OCI-LY7 (cell line): ENCODE measurements at regions not wholly inside any gene's neighbourhood (a gene's known extent, or its start where the extent isn't known, plus 50 kb on each side); places are given as distances from the start of the nearest gene placed in this dataset.

Source experiments
- BruUV-seq: library from RNA; stranded (reverse); fragments of 400-500 nt; replicated peaks from 2 replicates; lab custom pipeline; 2021; lab: Mats Ljungman, UMichigan
- CTCF ChIA-PET: fragments of 300-600 bp; sonication (Branson Sonifier 250); formaldehyde crosslinking; loops from one replicate; lab custom pipeline; 2022; ENCODE audit warnings: antibody characterized with exemption; ENCODE audit not compliant: unreplicated experiment; lab: Charles Lee
- POLR2A ChIA-PET: fragments of 300-600 bp; sonication (Branson Sonifier 250); formaldehyde crosslinking; loops from one replicate; lab custom pipeline; 2022; ENCODE audit warnings: antibody characterized with exemption; lab: Charles Lee
- DNase-seq: peaks from one replicate; pipeline ENCODE4 v3.0.0-alpha.2; 2015; ENCODE audit warnings: low spot score
- H2AFZ ChIP-seq: fragments of 200-600 bp; sonication (generic), shearing (Covaris generic); 2 replicates; pipeline ENCODE4 v1.6.1; 2014; ENCODE audit warnings: mild to moderate bottlenecking, antibody characterized with exemption, low read length, moderate library complexity
- H3K27ac ChIP-seq: fragments of 200-600 bp; sonication (generic); 2 replicates; pipeline ENCODE4 v1.5.1; 2014; ENCODE audit warnings: mixed run types, low read depth, mild to moderate bottlenecking, moderate library complexity, low read length, inconsistent platforms; ENCODE audit not compliant: poor library complexity, severe bottlenecking
- H3K36me3 ChIP-seq: fragments of 200-600 bp; sonication (generic); 2 replicates; pipeline ENCODE4 v1.6.1; 2014; ENCODE audit warnings: mild to moderate bottlenecking, antibody characterized with exemption, low read length, moderate library complexity, mixed read lengths; ENCODE audit not compliant: insufficient read depth
- H3K4me1 ChIP-seq: fragments of 200-600 bp; sonication (generic); 2 replicates; pipeline ENCODE4 v1.5.1; 2014; ENCODE audit warnings: mild to moderate bottlenecking, low read length; ENCODE audit not compliant: insufficient read depth, poor library complexity, severe bottlenecking
- H3K4me2 ChIP-seq: fragments of 200-600 bp; sonication (generic); 2 replicates; pipeline ENCODE4 v1.6.1; 2014; ENCODE audit warnings: mild to moderate bottlenecking, low read length
- H3K4me3 ChIP-seq: fragments of 200-600 bp; sonication (generic); 2 replicates; pipeline ENCODE4 v1.5.1; 2014; ENCODE audit warnings: mild to moderate bottlenecking, low read depth, low read length; ENCODE audit not compliant: poor library complexity, severe bottlenecking
- H3K79me2 ChIP-seq: fragments of 200-600 bp; sonication (generic); 2 replicates; pipeline ENCODE4 v1.6.1; 2016; ENCODE audit warnings: low read depth, mild to moderate bottlenecking, low read length, moderate library complexity, mixed read lengths; ENCODE audit not compliant: insufficient read depth
- H3K9me2 ChIP-seq: fragments of 200-600 bp; sonication (generic); 2 replicates; pipeline ENCODE4 v1.6.1; 2016; ENCODE audit warnings: mild to moderate bottlenecking, low read length, mixed read lengths; ENCODE audit not compliant: insufficient read depth
- H3K9me3 ChIP-seq: fragments of 200-600 bp; sonication (generic); 2 replicates; pipeline ENCODE4 v1.6.1; 2014; ENCODE audit warnings: mild to moderate bottlenecking, mixed run types, low read length, mixed read lengths
- H4K20me1 ChIP-seq: fragments of 200-600 bp; sonication (generic); 2 replicates; pipeline ENCODE4 v1.6.1; 2014; ENCODE audit warnings: mild to moderate bottlenecking, antibody characterized with exemption, low read length, moderate library complexity, mixed read lengths; ENCODE audit not compliant: insufficient read depth
- CTCF ChIP-seq: fragments of 200-600 bp; sonication (generic); conservative IDR thresholded peaks from 2 replicates; pipeline ENCODE4 v1.5.1; 2014; ENCODE audit warnings: mild to moderate bottlenecking, antibody characterized with exemption, low read length, moderate library complexity, mixed read lengths
- EZH2phosphoT487 ChIP-seq: fragments of 200-600 bp; sonication (generic); IDR thresholded peaks from 2 replicates; pipeline ENCODE4 v1.6.1; 2018; ENCODE audit warnings: low read depth, borderline replicate concordance, mild to moderate bottlenecking, mixed run types, antibody characterized with exemption, low read length, moderate library complexity, mixed read lengths
- intact Hi-C: fragments of 100-400 bp; cut with micrococcal nuclease; formaldehyde crosslinking; loops from one replicate; pipeline ENCODE4 v1.10.0; 2022; ENCODE audit not compliant: unreplicated experiment

- Histone ChIP-seq H3K4me3 (no peak overlapping the region), H2AFZ (no peak overlapping the region), H3K79me2 (no peaks in the 10 kb centered on the region), H3K4me2 (no peak overlapping the region), H3K36me3 (no peaks in the 10 kb centered on the region), H4K20me1 (no peaks in the 10 kb centered on the region), H3K4me1 (no peaks in the 10 kb centered on the region), H3K9me3 (no peaks in the 10 kb centered on the region), H3K9me2 (no peaks in the 10 kb centered on the region), H3K27ac (no peak overlapping the region)
- intact Hi-C loops, result no loop called here
- no peak for TF ChIP-seq EZH2phosphoT487
- TF ChIP-seq CTCF, result no peak
- ChIA-PET POLR2A (no interaction called here), CTCF (no interaction called here)
- no TSS peak for BruUV-seq
- no peak for DNase-seq
These were observed 2385.2 kb upstream of the C9orf72 start for GRCh38 chr9:29958469-29958868.

GRCh38 chr9:29965834-29966233 lies 2392.6 kb upstream of the C9orf72 start:
- H3K4me2 ChIP-seq, result no peak overlapping the region
- TF ChIP-seq CTCF, result no peak
- TF ChIP-seq EZH2phosphoT487, result no peak
- no peak overlapping the region for H3K27ac ChIP-seq
- no peaks in the 10 kb centered on the region for H3K9me2 ChIP-seq
- ChIA-PET CTCF (no interaction called here), POLR2A (no interaction called here)
- no peaks in the 10 kb centered on the region for H3K79me2 ChIP-seq
- no peak for DNase-seq
- H3K4me1 ChIP-seq, result no peaks in the 10 kb centered on the region
- H2AFZ ChIP-seq, result no peak overlapping the region
- intact Hi-C loops, result no loop called here
- H3K4me3 ChIP-seq, result no peak overlapping the region
- no peaks in the 10 kb centered on the region for H4K20me1 ChIP-seq
- no peaks in the 10 kb centered on the region for H3K36me3 ChIP-seq
- BruUV-seq, result no TSS peak
- H3K9me3 ChIP-seq, result no peaks in the 10 kb centered on the region

GRCh38 chr9:29966247-29966646 lies 2393.0 kb upstream of the C9orf72 start:
- no peak overlapping the region for H3K27ac ChIP-seq
- H3K9me2 ChIP-seq, result no peaks in the 10 kb centered on the region
- no peaks in the 10 kb centered on the region for H3K4me1 ChIP-seq
- H2AFZ ChIP-seq, result no peak overlapping the region
- ChIA-PET CTCF (no interaction called here), POLR2A (no interaction called here)
- no TSS peak for BruUV-seq
- H4K20me1 ChIP-seq, result no peaks in the 10 kb centered on the region
- no peak for DNase-seq
- intact Hi-C loops, result no loop called here
- no peak overlapping the region for H3K4me2 ChIP-seq
- no peak overlapping the region for H3K4me3 ChIP-seq
- H3K36me3 ChIP-seq, result no peaks in the 10 kb centered on the region
- no peaks in the 10 kb centered on the region for H3K9me3 ChIP-seq
- TF ChIP-seq CTCF (no peak), EZH2phosphoT487 (no peak)
- H3K79me2 ChIP-seq, result no peaks in the 10 kb centered on the region
